ENCODE measurements at regions not wholly inside any gene's neighbourhood (a gene's known extent, or its start where the extent isn't known, plus 50 kb on each side); places are given as distances from the start of the nearest gene placed in this dataset.

- H3K4me1 ChIP-seq: peaks cover 0 to 10% (median 0%) of the 10 kb centered on the region in 3 donors
- no peak for DNase-seq
- no peak overlapping the region for H3K27ac ChIP-seq
- intact Hi-C loops (cut with DNase I): no loop called here
- no peaks in the 10 kb centered on the region for H3K27me3 ChIP-seq
- no peak overlapping the region for H3K4me3 ChIP-seq
- no peaks in the 10 kb centered on the region for H3K36me3 ChIP-seq
- TF ChIP-seq POLR2A (IDR thresholded peaks at IDR 0.05) (no peak), CTCF (IDR thresholded peaks at IDR 0.05) (no peak)
- no peaks in the 10 kb centered on the region for H3K9me3 ChIP-seq
- 68 to 78% methylated on average over 2 of the region's 2 CpGs for WGBS, 2 donors
Measured at GRCh38 chr9:107691664-107692063, 202.1 kb upstream of the KLF4 start.

GRCh38 chr9:107690021-107690420, 200.5 kb upstream of the KLF4 start:
- TF ChIP-seq CTCF (IDR thresholded peaks at IDR 0.05) (no peak), POLR2A (IDR thresholded peaks at IDR 0.05) (no peak)
- H3K9me3 ChIP-seq: no peaks in the 10 kb centered on the region
- intact Hi-C loops (cut with DNase I): no loop called here
- H3K27me3 ChIP-seq: no peaks in the 10 kb centered on the region
- no peak for DNase-seq
- H3K4me1 ChIP-seq: peaks cover 0 to 10% (median 0%) of the 10 kb centered on the region in 3 donors
- WGBS, 2 donors: 59 to 70% methylated on average over 5 of the region's 5 CpGs
- no peak overlapping the region for H3K27ac ChIP-seq
- no peaks in the 10 kb centered on the region for H3K36me3 ChIP-seq
- no peak overlapping the region for H3K4me3 ChIP-seq

- no peaks in the 10 kb centered on the region for H3K36me3 ChIP-seq
- H3K27ac ChIP-seq: no peak overlapping the region
- no peaks in the 10 kb centered on the region for H3K9me3 ChIP-seq
- no peaks in the 10 kb centered on the region for H3K27me3 ChIP-seq
- peaks cover 0 to 13% (median 0%) of the 10 kb centered on the region in 3 donors for H3K4me1 ChIP-seq
- no peak for DNase-seq
- TF ChIP-seq POLR2A (IDR thresholded peaks at IDR 0.05) (no peak), CTCF (IDR thresholded peaks at IDR 0.05) (no peak)
- no peak overlapping the region for H3K4me3 ChIP-seq
- intact Hi-C loops (cut with DNase I): no loop called here
Measured at GRCh38 chr9:107688728-107689127, 199.2 kb upstream of the KLF4 start.

- 67 to 92% methylated on average over 3 to 4 of the region's 4 CpGs for WGBS, 2 donors
- Histone ChIP-seq H3K36me3 (no peaks in the 10 kb centered on the region), H3K4me3 (no peak overlapping the region), H3K27me3 (no peaks in the 10 kb centered on the region), H3K27ac (no peak overlapping the region), H3K4me1 (peaks cover 0 to 7% (median 0%) of the 10 kb centered on the region in 3 donors), H3K9me3 (no peaks in the 10 kb centered on the region)
- intact Hi-C loops (cut with DNase I): no loop called here
- DNase-seq: no peak
- TF ChIP-seq POLR2A (IDR thresholded peaks at IDR 0.05): no peak
- TF ChIP-seq CTCF (IDR thresholded peaks at IDR 0.05): no peak
Measured at GRCh38 chr9:107685901-107686300, 196.3 kb upstream of the KLF4 start.

GRCh38 chr9:107685376-107685775, 195.8 kb upstream of the KLF4 start:
- H3K9me3 ChIP-seq: no peaks in the 10 kb centered on the region
- peaks cover 0 to 7% (median 0%) of the 10 kb centered on the region in 3 donors for H3K4me1 ChIP-seq
- H3K36me3 ChIP-seq: no peaks in the 10 kb centered on the region
- no peaks in the 10 kb centered on the region for H3K27me3 ChIP-seq
- no peak overlapping the region for H3K27ac ChIP-seq
- intact Hi-C loops (cut with DNase I): no loop called here
- no peak for DNase-seq
- WGBS, 2 donors: 89 to 90% methylated on average over 3 of the region's 3 CpGs
- no peak overlapping the region for H3K4me3 ChIP-seq
- TF ChIP-seq CTCF (IDR thresholded peaks at IDR 0.05): no peak
- no peak for TF ChIP-seq POLR2A (IDR thresholded peaks at IDR 0.05)
